SH-SY5Y (cell line): ENCODE measurements at regions not wholly inside any gene's neighbourhood (a gene's known extent, or its start where the extent isn't known, plus 50 kb on each side); places are given as distances from the start of the nearest gene placed in this dataset.

Experiments used
- GATA2 ChIP-seq: IDR thresholded peaks from 2 replicates; pipeline ENCODE4 v1.6.1; 2011; ENCODE audit warnings: mild to moderate bottlenecking, low read depth, low read length
- GATA3 ChIP-seq: IDR thresholded peaks from 2 replicates; pipeline ENCODE4 v1.6.1; 2011; ENCODE audit warnings: low read depth, mild to moderate bottlenecking, low read length, moderate library complexity

DNA sequence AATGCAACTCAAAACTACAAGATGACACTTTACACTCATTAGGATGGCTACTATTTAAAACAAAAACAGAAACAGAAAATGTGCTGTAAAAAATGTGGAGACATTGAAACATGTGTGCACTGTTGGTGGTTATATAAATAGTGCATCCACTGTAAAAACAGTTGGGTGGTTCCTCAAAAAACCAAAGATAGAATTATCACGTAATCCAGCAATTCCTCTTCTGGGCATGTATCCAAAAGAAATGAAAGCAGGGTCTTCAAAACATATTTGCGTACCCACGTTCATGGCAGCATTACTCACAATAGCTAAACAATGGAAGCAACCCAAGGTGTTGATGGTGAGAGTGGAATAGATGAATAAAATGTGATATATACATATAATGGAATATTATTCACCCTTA, 967.2 kb downstream of the TRAM1L1 start:
- no peak for TF ChIP-seq GATA2
- no peak for TF ChIP-seq GATA3
